Mesothelial cell of epicardium (in vitro differentiated cells): ENCODE measurements at regions not wholly inside any gene's neighbourhood (a gene's known extent, or its start where the extent isn't known, plus 50 kb on each side); places are given as distances from the start of the nearest gene placed in this dataset.

Experiments used
- DNase-seq, 2 experiments: peaks; one replicate each; pipeline ENCODE4 v3.0.0; 2021; ENCODE audit warnings: low spot score in 2 of 2; ENCODE audit not compliant: unreplicated experiment in 2 of 2
- H3K27ac Mint-ChIP-seq: 2 replicates; pipeline ENCODE4 v1.8.0; 2021; ENCODE audit warnings: mixed read lengths
- H3K27me3 Mint-ChIP-seq: 2 replicates; pipeline ENCODE4 v1.8.0; 2021; ENCODE audit warnings: low read depth, mixed read lengths
- H3K36me3 Mint-ChIP-seq: 2 replicates; pipeline ENCODE4 v1.8.0; 2021; ENCODE audit warnings: mixed read lengths
- H3K4me1 Mint-ChIP-seq: 2 replicates; pipeline ENCODE4 v1.8.0; 2021; ENCODE audit warnings: mixed read lengths
- H3K4me3 Mint-ChIP-seq: 2 replicates; pipeline ENCODE4 v1.8.0; 2021; ENCODE audit warnings: mild to moderate bottlenecking, moderate library complexity, mixed read lengths
- H3K9me3 Mint-ChIP-seq: 2 replicates; pipeline ENCODE4 v1.8.0; 2021; ENCODE audit warnings: mixed read lengths
- CTCF ChIP-seq: fragments of 200-600 bp; sonication (generic); IDR thresholded peaks from one replicate; pipeline ENCODE4 v1.5.0; 2021; ENCODE audit warnings: antibody characterized with exemption; ENCODE audit not compliant: unreplicated experiment

- H3K36me3 Mint-ChIP-seq: no peaks in the 10 kb centered on the region
- TF ChIP-seq CTCF: no peak
- no peak overlapping the region for H3K27ac Mint-ChIP-seq
- H3K9me3 Mint-ChIP-seq: peaks cover 28% of the 10 kb centered on the region
- no peaks in the 10 kb centered on the region for H3K27me3 Mint-ChIP-seq
- DNase-seq: no peak
- no peak overlapping the region for H3K4me3 Mint-ChIP-seq
- no peaks in the 10 kb centered on the region for H3K4me1 Mint-ChIP-seq
Observed at GRCh38 chr1:3965693-3966092, 65.6 kb upstream of the C1orf174 start.

- Mint-ChIP-seq H3K4me3 (no peak overlapping the region), H3K4me1 (no peaks in the 10 kb centered on the region), H3K36me3 (no peaks in the 10 kb centered on the region), H3K27ac (no peak overlapping the region), H3K27me3 (peaks cover 9% of the 10 kb centered on the region), H3K9me3 (peaks cover 28% of the 10 kb centered on the region)
- DNase-seq: no peak
- no peak for TF ChIP-seq CTCF
Observed at GRCh38 chr1:3968851-3969250, 68.8 kb upstream of the C1orf174 start.

- no peak for TF ChIP-seq CTCF
- no peak overlapping the region for H3K4me3 Mint-ChIP-seq
- no peaks in the 10 kb centered on the region for H3K4me1 Mint-ChIP-seq
- H3K27ac Mint-ChIP-seq: no peak overlapping the region
- H3K27me3 Mint-ChIP-seq: peaks cover 14% of the 10 kb centered on the region
- H3K36me3 Mint-ChIP-seq: no peaks in the 10 kb centered on the region
- no peak for DNase-seq
- H3K9me3 Mint-ChIP-seq: peaks cover 17% of the 10 kb centered on the region
Observed at GRCh38 chr1:3971981-3972380, 71.9 kb upstream of the C1orf174 start.

GRCh38 chr1:3975903-3976630 lies 76.0 kb upstream of the C1orf174 start:
- DNase-seq: no peak
- Mint-ChIP-seq H3K27me3 (peaks cover 22% of the 10 kb centered on the region), H3K4me1 (no peaks in the 10 kb centered on the region), H3K9me3 (no peaks in the 10 kb centered on the region), H3K27ac (no peak overlapping the region), H3K36me3 (no peaks in the 10 kb centered on the region), H3K4me3 (no peak overlapping the region)
- TF ChIP-seq CTCF: no peak

GRCh38 chr1:3976821-3977220 lies 76.7 kb upstream of the C1orf174 start:
- H3K36me3 Mint-ChIP-seq: no peaks in the 10 kb centered on the region
- H3K27me3 Mint-ChIP-seq: peaks cover 25% of the 10 kb centered on the region
- H3K4me1 Mint-ChIP-seq: no peaks in the 10 kb centered on the region
- H3K4me3 Mint-ChIP-seq: no peak overlapping the region
- DNase-seq: no peak
- H3K9me3 Mint-ChIP-seq: no peaks in the 10 kb centered on the region
- TF ChIP-seq CTCF: no peak
- H3K27ac Mint-ChIP-seq: no peak overlapping the region
